ENCODE measurements at regions not wholly inside any gene's neighbourhood (a gene's known extent, or its start where the extent isn't known, plus 50 kb on each side); places are given as distances from the start of the nearest gene placed in this dataset.

DNA sequence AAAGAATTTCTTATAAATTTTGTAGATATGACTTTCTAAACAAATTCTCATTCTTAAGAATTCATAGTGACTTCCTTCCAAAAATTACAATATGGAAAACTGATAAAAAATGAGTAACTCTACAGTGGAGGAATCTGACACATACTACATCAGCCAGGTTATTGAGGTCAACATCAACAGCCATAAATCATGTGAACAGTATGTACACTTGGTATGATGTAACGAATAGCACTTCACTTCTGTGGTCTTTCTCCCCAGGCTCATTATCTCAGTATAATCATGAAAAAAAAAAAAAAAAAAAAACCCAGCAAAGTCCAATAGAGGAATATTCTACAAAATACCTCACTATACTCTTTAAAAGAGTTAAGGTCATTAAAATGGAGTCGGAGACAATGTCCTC, 111.2 kb upstream of the SUCLG2 start:
- DNase-seq: no peak

DNA sequence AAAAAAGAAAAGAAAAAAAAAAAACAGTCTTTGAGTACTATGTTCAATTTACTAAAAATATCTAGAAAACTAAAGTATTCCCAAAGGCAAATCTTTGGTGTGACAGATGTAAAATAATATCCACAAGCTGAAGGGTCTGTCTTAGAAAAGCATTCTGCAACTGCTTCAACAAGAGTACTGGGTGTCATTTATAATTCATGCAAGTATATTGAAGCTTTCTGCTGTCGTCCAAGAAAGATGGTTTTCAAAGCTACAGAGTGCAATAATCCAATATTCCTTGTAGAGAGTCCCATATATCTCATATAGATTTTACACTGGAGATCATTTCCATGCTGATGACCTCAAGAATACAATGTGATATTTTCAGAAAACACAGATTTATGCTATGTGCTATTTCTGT, 90.9 kb upstream of the SUCLG2 start:
- no peak for DNase-seq

DNA sequence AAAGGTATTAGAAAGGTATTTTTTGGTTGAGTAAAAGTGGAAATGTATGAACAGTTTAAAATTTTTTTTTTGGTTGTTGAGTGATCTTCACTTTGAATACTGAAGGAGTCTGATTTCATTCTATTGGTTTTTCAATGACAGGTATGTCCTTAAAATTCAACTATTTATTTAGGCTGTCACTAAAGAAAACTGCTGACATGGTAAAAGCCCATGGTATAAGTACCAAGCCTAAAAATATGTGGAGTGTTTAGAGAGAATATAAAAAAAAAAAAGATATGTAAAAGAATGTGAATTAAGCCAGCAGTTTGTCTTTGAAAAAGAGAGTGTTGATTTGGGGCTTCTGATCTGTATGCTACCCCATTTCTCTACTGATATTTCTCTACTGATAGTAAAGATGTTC, 90.3 kb upstream of the SUCLG2 start:
- DNase-seq: no peak

DNA sequence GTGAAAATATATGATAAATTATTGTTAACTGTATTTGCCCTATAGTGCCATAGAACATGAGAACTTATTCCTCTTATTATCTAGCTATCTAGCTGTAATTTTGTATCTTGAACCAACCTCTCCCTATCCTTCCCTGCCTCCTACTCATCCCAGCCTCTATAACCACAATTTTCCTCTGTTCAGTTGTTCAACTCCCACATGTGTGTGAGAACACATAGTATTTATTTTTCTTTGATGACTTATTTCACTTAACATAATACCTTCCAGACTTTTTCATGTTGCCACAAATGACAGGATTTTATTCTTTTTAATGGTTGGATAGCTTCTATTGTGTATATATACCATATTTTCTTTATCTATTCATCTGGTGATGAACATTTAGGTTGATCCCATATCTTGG, 85.4 kb upstream of the SUCLG2 start:
- DNase-seq: no peak

DNA sequence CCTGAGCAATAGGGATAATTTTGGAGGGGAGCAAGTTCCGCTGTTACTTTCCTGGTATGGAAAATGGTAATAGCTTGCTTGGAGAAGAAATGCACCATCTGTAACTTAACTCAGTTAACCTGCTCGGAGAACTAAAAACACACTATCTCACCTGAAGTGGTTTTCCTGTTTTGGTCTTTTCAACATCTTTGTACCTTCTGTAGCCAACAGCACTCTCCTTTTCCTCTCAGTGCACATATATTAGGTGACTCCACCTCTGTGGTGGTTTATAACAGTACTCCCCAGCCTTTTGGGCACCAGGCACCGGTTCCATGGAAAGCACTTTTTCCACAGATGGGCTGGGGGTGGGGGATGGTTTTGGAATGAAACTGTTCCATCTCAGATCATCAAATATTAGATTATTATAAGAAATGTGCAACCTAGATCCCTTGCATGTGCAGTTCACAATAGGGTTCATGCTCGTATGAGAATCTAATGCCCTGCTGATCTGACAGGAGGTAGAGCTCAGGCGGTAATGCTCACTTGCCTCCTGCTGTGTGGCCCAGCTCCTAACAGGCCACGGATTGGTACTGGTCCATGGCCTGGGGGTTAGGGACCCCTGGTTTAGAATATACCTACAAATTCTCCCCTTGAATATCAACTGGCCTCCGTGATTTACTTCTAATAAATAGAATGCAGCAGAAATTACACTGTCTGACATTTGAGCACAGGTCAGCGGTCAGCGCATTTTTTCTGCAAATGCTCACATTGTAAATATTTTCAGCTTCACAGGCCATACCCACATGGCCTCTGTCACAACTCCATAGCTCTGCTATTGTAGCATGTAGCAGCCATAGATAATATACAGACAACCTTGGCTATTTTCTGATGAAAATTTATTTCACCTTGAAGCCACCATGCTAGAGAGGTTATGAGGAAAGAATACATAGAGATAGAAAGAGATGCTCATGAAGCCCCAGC, 83.8 kb upstream of the SUCLG2 start:
- no peak for DNase-seq

DNA sequence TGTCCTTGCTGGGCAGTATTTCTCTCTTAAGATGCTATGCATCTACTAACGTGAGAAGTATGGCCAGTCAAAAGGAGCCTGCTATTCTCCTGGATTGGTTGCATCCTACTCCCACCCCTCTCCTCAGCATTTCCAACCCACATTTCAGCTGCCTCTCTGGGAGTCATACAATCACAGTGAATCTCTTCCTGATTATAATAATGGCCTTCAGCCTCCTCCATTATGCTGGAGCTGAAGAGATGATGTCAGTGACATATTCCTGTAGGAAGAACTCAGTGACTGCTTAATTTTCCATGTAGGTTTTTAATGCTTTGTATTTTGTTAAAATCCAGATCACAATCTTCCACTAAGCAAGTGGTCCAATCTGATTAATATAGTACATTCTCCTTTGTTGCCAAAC, 82.7 kb upstream of the SUCLG2 start:
- DNase-seq: no peak

DNA sequence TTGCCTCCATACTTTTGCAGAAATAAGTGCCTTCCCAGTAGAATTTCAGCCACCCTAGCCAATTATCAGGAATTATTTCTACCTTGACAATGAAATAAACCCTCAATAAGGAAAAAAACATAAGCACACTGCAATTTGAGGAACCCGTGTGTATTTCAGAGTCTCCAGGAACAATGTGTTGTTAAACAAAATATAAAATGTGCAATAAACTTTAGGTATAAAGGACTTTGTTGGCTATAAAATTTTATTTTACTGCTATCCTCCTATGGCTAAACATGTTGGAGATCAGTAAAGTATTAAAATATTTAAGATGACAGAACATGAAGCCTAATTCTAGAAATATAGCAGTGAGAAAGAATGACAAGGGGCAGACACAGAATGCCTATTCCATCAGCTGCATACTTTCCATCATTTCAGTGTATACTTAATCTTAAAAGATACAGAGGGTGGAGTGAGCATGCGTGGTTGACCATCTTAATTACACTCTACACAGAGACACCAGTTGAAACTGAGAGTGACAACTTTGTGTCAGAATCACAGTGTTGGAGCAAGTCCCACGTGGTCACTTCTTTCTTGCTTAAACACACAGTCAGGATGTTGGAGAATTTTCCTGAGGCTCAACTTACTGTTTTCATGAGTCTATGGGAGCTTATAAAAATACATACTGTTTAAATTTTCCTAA, 79.0 kb upstream of the SUCLG2 start:
- DNase-seq: no peak

DNA sequence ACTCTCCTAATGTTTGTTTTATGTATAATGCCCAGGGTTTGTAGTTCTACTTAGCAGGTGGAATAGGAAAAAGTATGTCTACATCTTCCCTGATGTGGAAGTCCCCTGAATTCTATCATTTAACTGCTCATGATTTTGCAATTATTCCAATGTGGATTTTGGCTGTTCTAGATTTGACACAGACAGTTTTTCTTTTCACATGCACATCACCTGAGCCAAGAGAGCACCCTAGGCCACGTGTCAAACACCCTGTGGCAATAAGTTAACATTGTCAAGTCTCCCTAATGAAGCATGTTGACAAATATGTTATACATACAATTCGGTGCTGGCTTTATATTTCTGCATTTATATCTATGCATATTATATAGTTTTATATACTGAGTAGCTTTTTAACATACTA, 70.0 kb upstream of the SUCLG2 start:
- no peak for DNase-seq

DNA sequence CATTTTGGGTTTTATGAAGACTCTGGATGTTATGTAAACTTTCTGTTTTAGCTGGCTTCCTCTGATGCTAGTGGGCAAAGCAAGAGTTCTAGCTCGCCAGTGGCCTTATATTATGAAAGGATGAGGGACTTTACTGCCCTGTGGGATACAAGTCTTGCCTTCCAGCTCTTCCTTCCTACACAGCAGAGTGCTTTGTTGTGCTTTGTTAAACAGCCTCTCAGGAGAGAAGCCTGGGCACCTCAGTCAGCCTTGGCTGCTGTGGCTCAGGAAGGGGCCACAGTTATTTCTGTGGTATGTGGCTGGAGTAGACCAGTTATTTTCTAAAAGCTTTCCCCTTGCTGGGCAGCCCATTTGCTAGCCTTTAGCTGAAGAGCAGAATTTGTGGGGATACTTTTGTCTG, 69.5 kb upstream of the SUCLG2 start:
- DNase-seq: no peak

DNA sequence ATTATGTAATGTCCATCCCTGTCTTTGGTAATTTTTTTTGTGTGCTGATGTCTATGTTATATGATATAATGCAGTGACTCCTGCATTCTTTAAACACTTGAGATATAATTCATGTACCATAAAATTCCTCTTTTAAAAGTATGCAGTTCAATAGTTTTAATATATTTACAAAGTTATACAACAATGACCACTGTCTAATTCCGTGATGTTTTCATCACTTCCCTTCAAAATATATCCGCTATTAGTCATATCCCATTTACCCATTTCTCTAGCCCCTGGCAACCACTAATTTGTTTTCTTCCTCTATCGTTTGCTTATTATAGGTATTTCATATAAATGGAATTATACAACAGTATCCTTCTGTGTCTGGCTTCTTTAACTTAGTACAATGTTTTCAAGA, 64.9 kb upstream of the SUCLG2 start:
- no peak for DNase-seq

DNA sequence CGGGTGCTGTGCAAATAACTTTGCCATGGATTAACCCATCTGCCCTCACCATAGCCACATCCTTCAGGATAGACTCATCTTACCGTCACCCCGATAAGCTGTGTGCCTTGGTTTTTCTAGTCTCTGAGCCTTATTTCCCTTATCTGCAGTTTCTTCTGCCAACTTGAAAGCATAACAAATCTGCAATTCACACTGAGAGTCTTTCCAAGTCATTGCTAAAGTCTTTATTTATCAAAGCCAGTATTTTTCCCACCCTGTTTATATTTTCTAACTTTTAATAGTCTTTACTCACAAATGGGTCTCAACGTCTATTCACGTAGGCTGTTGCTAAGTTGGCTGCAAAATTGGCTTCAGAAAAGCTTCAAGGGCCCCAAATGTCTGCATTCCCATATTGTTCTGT, 61.6 kb upstream of the SUCLG2 start:
- DNase-seq: no peak

DNA sequence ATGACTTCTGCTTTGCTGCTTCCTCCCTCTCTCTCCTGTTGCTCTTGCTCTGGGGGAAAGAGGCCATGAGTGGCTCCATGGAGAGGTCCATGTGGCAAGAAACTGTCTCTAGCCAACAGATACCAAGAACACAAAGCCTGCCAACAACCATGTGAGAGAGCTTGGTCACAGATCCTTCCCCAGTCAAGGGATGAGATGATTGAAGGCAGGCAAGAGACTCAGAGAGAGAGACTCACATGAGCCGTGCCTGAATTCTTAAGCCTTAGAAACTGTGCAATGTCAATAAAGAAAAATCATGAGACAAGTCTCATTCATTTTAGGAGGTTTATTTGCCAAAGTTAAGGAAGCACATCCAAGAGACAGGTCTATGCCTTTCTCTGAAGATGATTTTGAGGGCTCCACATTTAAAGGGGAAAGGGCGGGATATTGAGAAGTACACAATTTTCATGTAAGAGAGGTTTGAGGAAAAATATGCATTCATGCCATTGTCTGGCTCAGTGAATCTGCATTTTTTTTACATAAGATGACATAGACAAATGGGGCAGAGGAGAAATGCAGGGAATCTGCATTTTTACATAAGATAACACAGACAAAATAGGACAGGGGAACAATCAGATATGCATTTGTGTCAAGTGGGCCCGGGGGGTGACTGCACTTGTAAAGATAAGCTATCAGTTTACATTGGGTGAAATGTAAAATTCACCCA, 59.5 kb upstream of the SUCLG2 start:
- DNase-seq: no peak

DNA sequence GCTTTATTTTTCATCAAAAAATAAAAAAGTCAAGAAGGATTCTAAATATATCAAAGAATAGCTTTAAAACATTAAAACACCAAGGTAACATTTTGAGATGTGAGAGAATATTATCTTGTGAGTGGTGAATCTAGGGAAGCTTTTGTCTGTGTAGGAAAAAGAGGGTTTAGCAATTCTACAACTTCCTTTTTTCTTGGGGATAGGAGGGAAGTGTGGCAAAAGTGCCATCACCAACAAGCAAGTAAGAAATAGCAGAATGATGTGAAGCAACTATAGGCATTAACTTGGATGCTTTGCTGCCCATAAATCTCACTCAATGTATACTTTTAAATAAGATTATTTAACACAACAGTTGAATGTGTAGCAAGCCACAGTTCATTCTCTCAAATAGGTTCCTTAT, 57.8 kb upstream of the SUCLG2 start:
- no peak for DNase-seq

DNA sequence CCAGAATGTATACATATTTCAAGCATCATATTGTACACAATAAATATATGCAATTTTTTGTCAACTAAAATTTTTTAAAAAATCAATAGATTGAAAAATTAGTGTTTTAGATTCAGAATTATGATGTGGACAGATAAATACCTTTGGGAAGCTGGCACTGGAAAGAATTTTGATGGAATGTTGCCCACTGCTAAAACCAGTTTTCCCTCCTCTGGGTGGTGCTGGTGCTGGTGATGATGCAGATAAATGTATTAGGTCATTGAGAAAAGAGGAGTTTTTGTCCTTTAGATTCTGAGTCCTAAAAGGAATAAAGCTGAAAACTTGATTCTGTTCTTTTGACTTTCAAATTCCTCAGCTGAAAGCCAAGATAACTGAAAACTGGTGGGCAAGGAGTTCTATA, 56.0 kb upstream of the SUCLG2 start:
- DNase-seq: no peak

DNA sequence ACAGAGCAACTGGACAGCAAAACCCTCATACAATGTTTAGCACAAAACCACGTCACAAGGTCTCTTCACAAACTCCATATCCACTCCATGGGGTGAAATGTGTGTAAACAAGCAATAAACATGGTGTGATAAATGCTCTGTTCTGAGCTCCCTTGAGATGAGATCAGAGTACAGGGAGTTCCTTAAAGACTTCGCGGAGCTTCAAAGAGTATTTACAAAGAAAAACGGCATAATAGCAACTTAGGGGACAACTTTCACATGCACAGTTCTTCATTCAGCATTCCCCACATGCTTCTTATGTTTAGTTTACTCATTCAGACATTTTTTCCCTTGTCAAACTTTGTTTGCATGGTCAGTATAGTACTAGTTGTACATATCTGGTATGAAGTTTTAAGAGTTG, 52.5 kb upstream of the SUCLG2 start:
- DNase-seq: no peak

DNA sequence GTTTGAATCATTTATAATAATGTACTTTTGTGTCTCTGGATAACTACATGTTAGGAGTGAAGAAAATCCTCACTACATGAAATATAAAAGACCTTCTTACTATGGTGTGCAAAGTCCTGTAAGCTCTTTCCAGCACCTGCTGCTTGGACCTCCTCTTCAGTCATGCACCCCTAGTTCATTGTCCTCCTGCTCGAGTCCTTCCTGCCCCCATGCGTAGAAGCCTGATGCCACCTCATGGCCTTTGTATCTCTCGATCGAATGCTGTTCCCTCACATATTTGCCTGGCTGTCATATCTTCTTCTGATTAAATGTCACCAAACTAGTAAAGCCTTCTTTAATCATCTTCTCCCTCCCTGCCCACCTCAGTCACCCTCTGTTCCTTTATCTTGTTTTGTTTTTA, 49.9 kb upstream of the SUCLG2 start:
- DNase-seq: no peak

All from NCI-H2171 treated with DMSO at 0.1 percent for 48 hours (cell line).